ENCODE measurements at regions not wholly inside any gene's neighbourhood (a gene's known extent, or its start where the extent isn't known, plus 50 kb on each side); places are given as distances from the start of the nearest gene placed in this dataset.
"Not testable (repeated sequence)": the region's sequence is repeated elsewhere in the genome, so short reads cannot be mapped to it uniquely, and the experiment has no call there.

DNA sequence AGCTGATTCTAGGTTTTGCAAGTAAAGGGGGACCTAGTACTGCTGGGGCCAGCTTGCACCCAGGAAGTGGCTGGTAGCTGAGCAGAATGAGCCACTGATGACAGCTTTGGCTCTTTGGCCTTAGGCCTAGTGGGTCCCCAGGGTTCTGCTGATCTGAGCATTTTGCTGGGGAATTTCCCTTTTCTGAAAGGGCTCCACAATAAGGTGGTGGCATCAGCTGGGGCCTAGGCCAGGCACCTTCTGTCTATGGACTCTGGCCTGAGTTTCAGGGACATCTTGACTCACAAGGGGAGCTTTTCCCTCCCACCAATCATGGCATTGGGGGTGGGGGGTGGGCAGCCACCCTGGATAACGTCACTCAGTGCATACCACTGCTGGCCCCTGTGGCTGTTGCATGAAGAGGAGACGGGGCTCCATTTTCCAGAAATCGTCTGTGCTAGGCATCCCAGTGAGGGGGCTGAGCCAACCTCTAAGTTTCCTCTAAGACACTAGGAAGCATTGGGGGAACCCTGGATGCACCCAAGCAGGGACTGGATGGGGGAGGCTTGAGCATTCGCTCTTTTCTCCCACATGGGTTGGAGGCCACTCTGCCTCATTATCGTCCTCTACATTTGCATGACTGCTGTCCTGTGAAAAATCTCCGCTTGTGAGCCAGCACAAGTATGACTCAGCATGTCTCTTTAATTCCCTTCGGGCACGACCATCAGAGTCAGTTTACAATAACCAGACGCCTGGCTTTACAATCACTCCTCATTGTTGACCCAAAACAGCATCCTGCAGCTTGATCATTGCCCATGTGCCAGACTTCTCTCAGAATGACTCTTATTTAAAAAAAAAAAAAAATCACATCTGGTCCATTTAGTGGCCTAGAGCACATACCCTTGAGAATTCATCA lies 145.0 kb upstream of the THY1 start:
- Histone ChIP-seq H3K36me3 (no peaks in the 10 kb centered on the region), H3K4me3 (no peak overlapping the region), H3K4me1 (peaks cover 0 to 14% (median 5%) of the 10 kb centered on the region in 4 donors), H3K27ac (no peak overlapping the region), H3K9me3 (peaks cover 0 to 11% (median 0%) of the 10 kb centered on the region in 4 donors), H3K27me3 (no peaks in the 10 kb centered on the region)
- TF ChIP-seq EP300 (IDR thresholded peaks at IDR 0.05), result no peak
- 28 to 35% methylated on average over 9 of the region's 9 CpGs for WGBS, 2 donors
- DNase-seq (ENCODE audit: low spot score in 2 of 2), result no peak

DNA sequence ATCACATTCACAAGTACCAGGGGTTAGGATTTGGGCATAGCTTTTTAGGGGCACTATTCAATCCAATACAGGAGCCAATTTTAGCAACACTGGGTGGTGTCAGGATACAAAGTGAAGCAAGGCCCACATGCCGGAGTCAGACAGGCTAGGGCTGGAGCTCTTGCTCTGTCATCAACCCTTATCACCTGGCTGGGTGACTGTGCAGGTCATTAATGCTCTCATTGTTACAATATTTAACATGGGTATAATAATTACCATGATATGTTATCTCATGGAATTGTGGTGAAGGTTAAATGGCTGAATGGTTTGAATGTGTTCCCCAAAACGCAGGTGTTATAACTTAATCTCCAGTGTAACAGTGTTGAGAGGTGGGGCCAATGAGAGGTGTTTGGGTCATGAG lies 143.3 kb upstream of the THY1 start:
- no peak overlapping the region for H3K27ac ChIP-seq
- no peak overlapping the region for H3K4me3 ChIP-seq
- DNase-seq (ENCODE audit: low spot score in 2 of 2), result no peak
- peaks cover 0 to 14% (median 5%) of the 10 kb centered on the region in 4 donors for H3K4me1 ChIP-seq
- peaks cover 0 to 11% (median 0%) of the 10 kb centered on the region in 4 donors for H3K9me3 ChIP-seq
- H3K36me3 ChIP-seq, result no peaks in the 10 kb centered on the region
- no peaks in the 10 kb centered on the region for H3K27me3 ChIP-seq
- 82 to 92% methylated on average over 2 of the region's 2 CpGs for WGBS, 2 donors
- TF ChIP-seq POLR2A (IDR thresholded peaks at IDR 0.05) (no peak), EP300 (IDR thresholded peaks at IDR 0.05) (no peak)
- TF ChIP-seq, protein P1, sequence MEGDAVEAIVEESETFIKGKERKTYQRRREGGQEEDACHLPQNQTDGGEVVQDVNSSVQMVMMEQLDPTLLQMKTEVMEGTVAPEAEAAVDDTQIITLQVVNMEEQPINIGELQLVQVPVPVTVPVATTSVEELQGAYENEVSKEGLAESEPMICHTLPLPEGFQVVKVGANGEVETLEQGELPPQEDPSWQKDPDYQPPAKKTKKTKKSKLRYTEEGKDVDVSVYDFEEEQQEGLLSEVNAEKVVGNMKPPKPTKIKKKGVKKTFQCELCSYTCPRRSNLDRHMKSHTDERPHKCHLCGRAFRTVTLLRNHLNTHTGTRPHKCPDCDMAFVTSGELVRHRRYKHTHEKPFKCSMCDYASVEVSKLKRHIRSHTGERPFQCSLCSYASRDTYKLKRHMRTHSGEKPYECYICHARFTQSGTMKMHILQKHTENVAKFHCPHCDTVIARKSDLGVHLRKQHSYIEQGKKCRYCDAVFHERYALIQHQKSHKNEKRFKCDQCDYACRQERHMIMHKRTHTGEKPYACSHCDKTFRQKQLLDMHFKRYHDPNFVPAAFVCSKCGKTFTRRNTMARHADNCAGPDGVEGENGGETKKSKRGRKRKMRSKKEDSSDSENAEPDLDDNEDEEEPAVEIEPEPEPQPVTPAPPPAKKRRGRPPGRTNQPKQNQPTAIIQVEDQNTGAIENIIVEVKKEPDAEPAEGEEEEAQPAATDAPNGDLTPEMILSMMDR (IDR thresholded peaks at IDR 0.05), result no peak

DNA sequence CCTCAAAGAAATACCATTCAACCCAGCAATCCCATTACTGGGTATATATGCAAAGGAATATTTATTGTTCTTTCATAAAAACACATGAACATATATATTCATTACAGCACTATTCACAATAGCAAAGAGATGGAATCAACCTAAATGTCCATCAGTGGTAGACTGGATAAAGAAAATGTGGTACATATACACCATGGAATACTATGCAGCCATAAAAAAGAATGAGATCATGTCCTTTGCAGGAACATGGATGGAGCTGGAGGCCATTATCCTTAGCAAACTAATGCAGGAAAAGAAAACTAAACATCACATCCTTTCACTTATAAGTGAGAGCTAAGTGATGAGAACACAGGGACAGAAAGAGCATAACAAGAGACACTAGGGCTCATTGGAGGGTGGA lies 142.7 kb upstream of the THY1 start:
- not testable (repeated sequence) for H3K4me3 ChIP-seq; H3K27ac ChIP-seq; H3K27me3 ChIP-seq; DNase-seq (ENCODE audit: low spot score in 2 of 2); H3K36me3 ChIP-seq
- Histone ChIP-seq H3K4me1 (peaks cover 0 to 14% (median 5%) of the 10 kb centered on the region in 4 donors), H3K9me3 (peaks cover 0 to 11% (median 0%) of the 10 kb centered on the region in 4 donors)

DNA sequence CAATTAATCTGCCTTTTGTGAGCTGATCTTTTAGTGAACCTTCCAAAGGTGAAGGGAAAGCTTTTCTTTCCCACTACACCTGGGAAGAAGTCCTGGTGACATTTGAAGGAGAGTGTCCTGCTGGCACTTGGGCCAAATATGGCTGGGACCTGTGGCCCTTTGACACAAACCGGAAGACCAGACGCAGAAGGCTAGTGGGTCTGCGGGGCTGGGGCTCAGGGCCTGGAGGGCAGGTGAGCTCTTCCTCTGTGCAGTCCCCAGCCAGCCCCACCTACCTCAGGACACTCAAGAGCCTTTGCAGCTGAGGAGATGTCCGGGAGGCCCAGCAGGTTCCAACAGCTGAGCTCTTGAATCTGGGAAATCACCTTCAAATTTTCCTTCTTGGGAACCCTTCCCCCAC lies 138.0 kb upstream of the THY1 start:
- Histone ChIP-seq H3K36me3 (no peaks in the 10 kb centered on the region), H3K4me3 (no peak overlapping the region), H3K4me1 (no peaks in the 10 kb centered on the region), H3K27me3 (no peaks in the 10 kb centered on the region), H3K27ac (no peak overlapping the region), H3K9me3 (peaks cover 0 to 13% (median 0%) of the 10 kb centered on the region in 4 donors)
- 87 to 88% methylated on average over 4 of the region's 4 CpGs for WGBS, 2 donors
- no peak for TF ChIP-seq POLR2A (IDR thresholded peaks at IDR 0.05)
- TF ChIP-seq, protein P1 (IDR thresholded peaks at IDR 0.05), result no peak
- no peak for TF ChIP-seq EP300 (IDR thresholded peaks at IDR 0.05)
- no peak for DNase-seq (ENCODE audit: low spot score in 2 of 2)

DNA sequence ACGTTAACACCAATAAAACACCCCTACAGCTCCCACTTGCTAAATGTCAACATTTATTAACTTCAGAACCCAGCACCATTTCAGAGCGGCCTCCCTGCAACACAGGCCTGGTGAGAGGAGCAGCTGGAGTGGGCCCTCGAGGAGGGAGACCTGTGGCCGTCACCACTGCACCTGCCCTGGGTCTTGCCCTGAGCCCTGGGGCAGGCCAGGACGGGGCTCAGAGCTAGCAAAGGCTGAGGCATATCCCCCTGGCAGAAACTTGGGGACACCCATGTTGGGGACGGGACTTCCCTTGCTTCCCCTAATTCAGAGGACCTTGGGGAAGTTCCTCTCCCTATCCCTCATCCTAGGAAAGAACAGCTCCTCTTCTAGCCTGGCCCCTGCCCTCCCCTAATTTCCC lies 137.3 kb upstream of the THY1 start:
- 79 to 80% methylated on average over 5 to 6 of the region's 6 CpGs for WGBS, 2 donors
- Histone ChIP-seq H3K27me3 (no peaks in the 10 kb centered on the region), H3K9me3 (peaks cover 0 to 19% (median 0%) of the 10 kb centered on the region in 4 donors), H3K36me3 (no peaks in the 10 kb centered on the region), H3K4me1 (no peaks in the 10 kb centered on the region), H3K27ac (no peak overlapping the region), H3K4me3 (no peak overlapping the region)
- TF ChIP-seq POLR2A (IDR thresholded peaks at IDR 0.05) (no peak), EP300 (IDR thresholded peaks at IDR 0.05) (no peak)
- TF ChIP-seq, protein P1 (IDR thresholded peaks at IDR 0.05), result no peak
- DNase-seq (ENCODE audit: low spot score in 2 of 2), result no peak

DNA sequence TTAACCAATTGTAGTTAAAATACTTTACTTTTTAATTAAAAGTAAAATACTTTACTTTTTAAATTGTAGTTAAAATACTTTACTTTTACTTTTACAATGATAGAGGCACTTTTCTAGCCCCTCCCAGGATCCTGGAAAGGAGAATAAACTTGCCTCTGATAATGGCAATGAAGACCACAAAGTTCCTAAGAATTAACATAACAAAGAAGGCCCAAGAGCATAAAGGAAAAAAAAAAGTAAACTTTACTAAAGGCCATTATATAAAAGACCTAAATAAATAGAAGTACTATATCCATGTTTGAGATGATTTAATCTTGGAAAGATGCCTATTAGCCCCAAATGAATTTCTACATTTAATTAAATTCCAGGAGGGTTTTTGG lies 129.1 kb upstream of the THY1 start:
- Histone ChIP-seq H3K27me3 (no peaks in the 10 kb centered on the region), H3K27ac (no peak overlapping the region), H3K36me3 (no peaks in the 10 kb centered on the region), H3K9me3 (peaks cover 0 to 20% (median 0%) of the 10 kb centered on the region in 4 donors), H3K4me1 (no peaks in the 10 kb centered on the region), H3K4me3 (no peak overlapping the region)
- TF ChIP-seq, protein P1 (IDR thresholded peaks at IDR 0.05), result no peak
- no peak for TF ChIP-seq EP300 (IDR thresholded peaks at IDR 0.05)
- no peak for TF ChIP-seq POLR2A (IDR thresholded peaks at IDR 0.05)
- DNase-seq (ENCODE audit: low spot score in 2 of 2), result no peak

All from tibial nerve (tissue), 4 donors.